Astrocyte (in vitro differentiated cells and primary cell): ENCODE measurements at regions not wholly inside any gene's neighbourhood (a gene's known extent, or its start where the extent isn't known, plus 50 kb on each side); places are given as distances from the start of the nearest gene placed in this dataset.

ENCODE experiments used
- DNase-seq: peaks from one replicate; pipeline ENCODE4 v3.0.0-alpha.2; 2010; ENCODE audit warnings: low read depth
- FAIRE-seq: peaks from 2 replicates; lab custom pipeline; 2011; peaks lifted over from hg19 to GRCh38; lab: Jason Lieb, UNC
- H2AFZ ChIP-seq: 2 replicates; pipeline ENCODE4 v1.6.0; 2012; ENCODE audit warnings: low read depth, low read length, inconsistent platforms
- H3K27ac ChIP-seq: 2 replicates; pipeline ENCODE4 v1.5.1; 2011; ENCODE audit warnings: low read depth, low read length, inconsistent platforms
- H3K27me3 ChIP-seq: 2 replicates; pipeline ENCODE4 v1.6.0; 2011; ENCODE audit warnings: low read length, inconsistent platforms; ENCODE audit not compliant: insufficient read depth
- H3K36me3 ChIP-seq: 2 replicates; pipeline ENCODE4 v1.5.1; 2011; ENCODE audit warnings: low read length, inconsistent platforms; ENCODE audit not compliant: insufficient read depth
- H3K4me1 ChIP-seq: 2 replicates; pipeline ENCODE4 v1.5.1; 2011; ENCODE audit warnings: low read length, inconsistent platforms; ENCODE audit not compliant: insufficient read depth
- H3K4me2 ChIP-seq: 2 replicates; pipeline ENCODE4 v1.6.0; 2012; ENCODE audit warnings: low read length, inconsistent platforms
- H3K4me3 ChIP-seq: 2 replicates; pipeline ENCODE4 v1.5.1; 2011; ENCODE audit warnings: low read depth, mild to moderate bottlenecking, low read length, inconsistent platforms; ENCODE audit not compliant: insufficient read depth
- H3K79me2 ChIP-seq: 2 replicates; pipeline ENCODE4 v1.6.0; 2012; ENCODE audit warnings: mild to moderate bottlenecking, low read length, inconsistent platforms; ENCODE audit not compliant: insufficient read depth
- H3K9ac ChIP-seq: 2 replicates; pipeline ENCODE4 v1.6.0; 2012; ENCODE audit warnings: mild to moderate bottlenecking, low read length, inconsistent platforms
- H3K9me3 ChIP-seq: 2 replicates; pipeline ENCODE4 v1.5.1; 2012; ENCODE audit warnings: low read depth, mild to moderate bottlenecking, low read length, inconsistent platforms; ENCODE audit not compliant: insufficient read depth
- H4K20me1 ChIP-seq: 2 replicates; pipeline ENCODE4 v1.6.0; 2012; ENCODE audit warnings: low read length, inconsistent platforms; ENCODE audit not compliant: insufficient read depth
- H3K27ac Mint-ChIP-seq: one replicate; pipeline ENCODE4 v1.8.0; 2021; ENCODE audit warnings: mild to moderate bottlenecking, mixed read lengths; ENCODE audit not compliant: unreplicated experiment
- H3K27me3 Mint-ChIP-seq: one replicate; pipeline ENCODE4 v1.8.0; 2021; ENCODE audit warnings: low read depth, mixed read lengths; ENCODE audit not compliant: unreplicated experiment
- H3K36me3 Mint-ChIP-seq: one replicate; pipeline ENCODE4 v1.8.0; 2021; ENCODE audit warnings: low read depth, mixed read lengths; ENCODE audit not compliant: unreplicated experiment
- H3K4me1 Mint-ChIP-seq: one replicate; pipeline ENCODE4 v1.8.0; 2021; ENCODE audit warnings: low read depth, mixed read lengths; ENCODE audit not compliant: unreplicated experiment
- H3K4me3 Mint-ChIP-seq: one replicate; pipeline ENCODE4 v1.8.0; 2021; ENCODE audit warnings: mild to moderate bottlenecking, moderate library complexity, mixed read lengths; ENCODE audit not compliant: unreplicated experiment
- H3K9me3 Mint-ChIP-seq: one replicate; pipeline ENCODE4 v1.8.0; 2021; ENCODE audit warnings: mild to moderate bottlenecking, mixed read lengths; ENCODE audit not compliant: unreplicated experiment
- CTCF ChIP-seq: IDR thresholded peaks from 2 replicates; pipeline ENCODE4 v1.5.1; 2011; ENCODE audit warnings: low read depth, mild to moderate bottlenecking, inconsistent platforms, low read length, moderate library complexity; ENCODE audit not compliant: insufficient read depth
- EZH2 ChIP-seq: IDR thresholded peaks from 2 replicates; pipeline ENCODE4 v1.6.1; 2012; ENCODE audit warnings: mild to moderate bottlenecking, low read length, inconsistent platforms; ENCODE audit not compliant: insufficient read depth

- H3K27me3 Mint-ChIP-seq: no peaks in the 10 kb centered on the region
- Histone ChIP-seq H3K4me2 (no peak overlapping the region), H3K79me2 (no peaks in the 10 kb centered on the region), H3K4me1 (no peaks in the 10 kb centered on the region), H4K20me1 (no peaks in the 10 kb centered on the region), H3K27me3 (no peaks in the 10 kb centered on the region), H3K36me3 (no peaks in the 10 kb centered on the region), H3K4me3 (no peak overlapping the region), H3K9ac (no peak overlapping the region), H2AFZ (no peak overlapping the region), H3K27ac (no peak overlapping the region), H3K9me3 (no peaks in the 10 kb centered on the region)
- no peak for TF ChIP-seq EZH2
- TF ChIP-seq CTCF: no peak
- H3K36me3 Mint-ChIP-seq: no peaks in the 10 kb centered on the region
- H3K27ac Mint-ChIP-seq: no peak overlapping the region
- FAIRE-seq: no peak
- no peak for DNase-seq
- no peak overlapping the region for H3K4me3 Mint-ChIP-seq
- no peaks in the 10 kb centered on the region for H3K4me1 Mint-ChIP-seq
- H3K9me3 Mint-ChIP-seq: no peaks in the 10 kb centered on the region
These were observed 1238.8 kb downstream of the CDH11 start for GRCh38 chr16:63883091-63883490.

- TF ChIP-seq EZH2: no peak
- TF ChIP-seq CTCF: no peak
- no peak overlapping the region for H3K27ac Mint-ChIP-seq
- Histone ChIP-seq H3K9ac (no peak overlapping the region), H3K27me3 (no peaks in the 10 kb centered on the region), H3K4me1 (no peaks in the 10 kb centered on the region), H3K4me3 (no peak overlapping the region), H3K9me3 (no peaks in the 10 kb centered on the region), H3K79me2 (no peaks in the 10 kb centered on the region), H3K36me3 (no peaks in the 10 kb centered on the region), H3K27ac (no peak overlapping the region), H3K4me2 (no peak overlapping the region), H4K20me1 (no peaks in the 10 kb centered on the region), H2AFZ (no peak overlapping the region)
- FAIRE-seq (no peak), DNase-seq (no peak)
- H3K4me3 Mint-ChIP-seq: no peak overlapping the region
- no peaks in the 10 kb centered on the region for H3K4me1 Mint-ChIP-seq
- H3K27me3 Mint-ChIP-seq: no peaks in the 10 kb centered on the region
- no peaks in the 10 kb centered on the region for H3K36me3 Mint-ChIP-seq
- H3K9me3 Mint-ChIP-seq: no peaks in the 10 kb centered on the region
These were observed 1239.3 kb downstream of the CDH11 start for GRCh38 chr16:63882576-63882975.

GRCh38 chr16:63880948-63881347 is 1240.9 kb downstream of the CDH11 start:
- no peaks in the 10 kb centered on the region for H3K79me2 ChIP-seq
- H3K4me3 Mint-ChIP-seq: no peak overlapping the region
- H3K27ac Mint-ChIP-seq: no peak overlapping the region

More at GRCh38 chr16:63880948-63881347, 1240.9 kb downstream of the CDH11 start:
- H4K20me1 ChIP-seq: no peaks in the 10 kb centered on the region
- H3K36me3 ChIP-seq: no peaks in the 10 kb centered on the region
- DNase-seq (no peak), FAIRE-seq (no peak)
- H3K27ac ChIP-seq: no peak overlapping the region
- Mint-ChIP-seq H3K4me1 (no peaks in the 10 kb centered on the region), H3K27me3 (no peaks in the 10 kb centered on the region), H3K9me3 (no peaks in the 10 kb centered on the region), H3K36me3 (no peaks in the 10 kb centered on the region)
- no peaks in the 10 kb centered on the region for H3K4me1 ChIP-seq
- no peak overlapping the region for H3K9ac ChIP-seq
- H3K4me3 ChIP-seq: no peak overlapping the region
- TF ChIP-seq EZH2: no peak
- TF ChIP-seq CTCF: no peak
- H3K9me3 ChIP-seq: no peaks in the 10 kb centered on the region
- no peak overlapping the region for H3K4me2 ChIP-seq
- no peaks in the 10 kb centered on the region for H3K27me3 ChIP-seq
- H2AFZ ChIP-seq: no peak overlapping the region
